NAMALWA (cell line): ENCODE measurements at regions not wholly inside any gene's neighbourhood (a gene's known extent, or its start where the extent isn't known, plus 50 kb on each side); places are given as distances from the start of the nearest gene placed in this dataset.

Experiments used
- DNase-seq: peaks from one replicate; pipeline ENCODE4 v3.0.0-alpha.2; 2015; ENCODE audit warnings: low spot score

- DNase-seq, result no peak
Observed at GRCh38 chr1:62370594-62370993, 51.4 kb upstream of the KANK4 start.

DNA sequence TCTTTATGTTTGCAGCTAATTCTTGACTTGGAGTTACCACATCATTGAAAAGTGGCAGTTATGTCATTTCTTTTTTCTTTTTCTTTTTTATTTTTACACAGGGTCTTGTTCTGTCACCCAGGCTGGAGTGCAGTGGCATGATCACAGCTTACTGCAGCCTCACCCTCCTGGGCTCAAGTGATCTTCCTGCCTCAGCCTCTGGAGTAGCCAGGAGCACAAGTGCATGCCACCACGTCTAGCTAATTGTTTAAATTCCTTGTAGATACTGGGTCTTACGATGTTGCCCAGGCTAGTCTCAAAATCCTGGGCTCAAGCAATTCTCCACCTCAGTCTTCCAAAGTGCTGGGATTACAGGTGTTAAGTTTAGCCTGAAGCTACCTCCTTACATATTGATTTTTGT, 52.1 kb upstream of the KANK4 start:
- DNase-seq, result no peak

- no peak for DNase-seq
Observed at GRCh38 chr1:62373221-62373620, 54.0 kb upstream of the KANK4 start.

DNA sequence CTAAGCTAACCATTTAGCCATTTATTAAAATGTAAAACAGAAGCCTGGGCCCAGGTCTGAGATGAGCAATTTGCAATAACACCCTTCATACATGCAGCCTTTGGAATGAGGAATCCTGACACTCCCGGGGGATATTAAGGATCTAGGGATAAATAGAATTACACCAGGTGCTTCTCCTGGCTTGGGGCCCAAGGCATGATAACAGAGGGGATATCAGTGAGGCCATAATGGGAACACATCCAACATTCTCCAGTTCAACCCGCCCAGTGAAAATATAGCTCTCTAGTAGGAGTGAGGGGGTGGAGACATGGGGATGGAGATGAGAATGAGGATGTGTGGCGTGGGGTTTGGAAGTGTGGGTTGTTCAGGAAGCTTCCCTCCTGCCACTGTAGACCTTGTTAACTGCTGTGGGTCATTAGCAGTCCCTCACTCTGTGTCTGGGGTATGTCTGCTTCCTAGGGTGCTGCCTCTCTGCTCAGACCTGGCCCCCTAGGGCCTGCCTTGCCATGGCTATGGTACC, 57.9 kb upstream of the KANK4 start:
- no peak for DNase-seq

DNA sequence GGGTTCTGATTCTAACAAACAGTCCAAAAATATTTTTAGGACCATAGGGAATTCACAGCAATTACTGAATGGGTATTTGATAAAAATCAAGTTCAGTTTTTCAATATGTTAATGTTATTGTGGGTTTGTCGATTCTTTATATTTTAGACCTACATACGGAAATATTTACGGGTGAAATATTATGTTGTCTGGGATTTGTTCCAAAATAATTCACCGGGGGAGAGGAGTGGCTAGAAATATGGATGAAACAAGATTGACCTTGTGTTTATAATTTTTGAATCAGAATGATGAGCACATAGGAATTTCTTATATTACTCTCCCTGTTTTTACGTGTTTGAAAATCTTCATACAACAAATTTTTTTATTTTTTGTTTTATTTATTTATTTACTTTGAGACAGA, 56.7 kb upstream of the USP1 start:
- DNase-seq, result no peak

- DNase-seq, result no peak
Observed at GRCh38 chr1:62381831-62382657, 54.8 kb upstream of the USP1 start.

DNA sequence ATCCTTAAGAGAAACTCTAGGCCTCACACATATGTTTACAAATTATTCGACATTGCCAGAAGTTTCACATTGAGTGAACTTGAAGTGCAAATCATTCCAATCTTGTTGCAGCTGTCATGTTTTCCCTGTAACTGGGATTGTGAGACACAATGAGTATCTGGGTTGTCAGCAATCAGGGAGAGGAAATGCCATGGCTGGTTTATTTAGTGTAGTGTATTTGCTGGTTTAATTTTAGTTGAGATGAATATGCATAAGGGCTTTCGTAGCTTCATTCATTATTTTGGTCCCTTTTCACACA, 54.2 kb upstream of the USP1 start:
- no peak for DNase-seq

- peak; percentile 56 for DNase-seq
Observed at GRCh38 chr1:62384276-62385005, 52.4 kb upstream of the USP1 start.

DNA sequence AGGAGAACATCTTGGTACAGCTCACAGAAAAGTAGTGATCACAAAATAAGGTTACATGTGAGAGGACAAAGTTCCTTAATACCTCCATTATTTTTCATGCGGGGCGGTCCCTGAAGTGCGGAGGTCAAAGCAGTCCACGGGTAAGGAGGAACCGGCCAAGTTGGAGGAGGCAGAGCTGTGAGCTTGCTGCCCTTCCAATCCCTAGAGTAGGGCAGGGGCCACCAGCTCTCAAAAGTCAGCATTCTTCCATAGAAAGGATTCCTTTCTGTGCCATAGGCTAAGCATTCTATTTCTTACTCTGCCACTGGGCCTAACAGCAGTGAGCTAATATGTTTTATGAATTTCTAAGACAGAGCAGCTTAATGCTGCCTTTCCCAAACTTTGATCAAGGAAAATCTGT, 50.9 kb upstream of the USP1 start:
- DNase-seq, result no peak

- no peak for DNase-seq
Observed at GRCh38 chr1:62386351-62387121, 50.3 kb upstream of the USP1 start.
